CD4-positive, alpha-beta T cell treated with Interleukin-6 at 100 ng/mL for 8 hours (primary cell): ENCODE measurements at regions not wholly inside any gene's neighbourhood (a gene's known extent, or its start where the extent isn't known, plus 50 kb on each side); places are given as distances from the start of the nearest gene placed in this dataset.
"Not testable (repeated sequence)": the region's sequence is repeated elsewhere in the genome, so short reads cannot be mapped to it uniquely, and the experiment has no call there.

ENCODE experiments used
- DNase-seq: peaks from one replicate; pipeline ENCODE4 v3.0.0-alpha.2; 2020; ENCODE audit warnings: mixed read lengths, low spot score

GRCh38 chr7:121563177-121563576, 167.1 kb upstream of the FAM3C start:
- no peak for DNase-seq

DNA sequence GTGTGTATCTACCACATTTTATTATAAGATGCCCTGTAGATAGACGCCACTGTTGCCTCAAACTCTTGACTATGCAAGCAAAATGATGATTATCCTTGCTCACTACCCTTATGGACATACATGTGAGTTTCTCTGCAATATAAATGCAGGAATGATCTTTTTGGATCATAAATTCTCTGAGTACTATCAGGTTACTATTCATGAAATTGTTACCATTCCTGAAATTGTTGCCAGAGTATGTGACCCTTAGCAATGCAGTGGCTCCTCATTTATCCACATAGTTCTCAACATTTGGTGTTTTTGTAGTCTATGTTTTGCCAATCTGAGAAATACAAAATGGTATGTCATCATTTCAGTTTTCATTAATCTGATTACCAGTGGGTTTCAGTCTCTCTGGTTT, 166.2 kb upstream of the FAM3C start:
- no peak for DNase-seq

DNA sequence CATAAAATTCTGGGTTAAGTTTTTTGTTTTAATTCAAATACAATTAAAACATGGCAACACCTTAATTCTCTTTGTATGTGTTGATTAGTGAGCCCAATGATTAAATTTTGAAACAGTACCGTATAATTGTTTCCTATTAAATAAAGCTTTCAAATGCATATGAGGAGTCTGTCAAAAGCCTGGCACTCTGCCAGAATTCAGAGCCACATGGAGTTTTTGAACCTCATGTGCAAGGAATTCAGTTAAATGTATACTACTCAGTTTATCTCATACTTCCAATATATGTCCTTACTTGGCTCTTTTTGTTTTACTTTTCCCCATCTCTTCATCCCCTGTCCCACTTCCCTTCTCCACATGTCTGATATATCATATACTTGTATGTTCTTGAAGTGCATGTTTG, 165.6 kb upstream of the FAM3C start:
- DNase-seq: no peak

- DNase-seq: no peak
Observed at GRCh38 chr7:121560267-121560990, 164.3 kb upstream of the FAM3C start.

DNA sequence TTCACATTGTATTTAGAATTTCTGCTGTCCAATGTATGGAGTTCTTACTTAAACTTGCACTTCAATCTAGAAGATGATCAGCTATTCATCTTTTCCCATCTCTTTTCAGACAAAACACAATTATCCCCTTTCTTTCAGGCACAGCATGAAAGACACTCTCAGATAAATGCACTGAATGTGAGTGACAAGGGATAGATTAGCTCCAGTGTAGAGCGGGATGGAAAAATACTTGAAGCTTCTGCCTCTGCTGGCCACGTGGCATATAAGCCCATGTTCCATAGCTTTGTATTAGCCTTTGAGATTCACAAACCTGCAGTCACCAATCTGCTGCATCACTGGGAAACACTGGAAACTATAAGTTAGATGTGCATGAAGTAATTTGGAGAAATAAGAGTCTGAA, 162.2 kb upstream of the FAM3C start:
- DNase-seq: no peak

DNA sequence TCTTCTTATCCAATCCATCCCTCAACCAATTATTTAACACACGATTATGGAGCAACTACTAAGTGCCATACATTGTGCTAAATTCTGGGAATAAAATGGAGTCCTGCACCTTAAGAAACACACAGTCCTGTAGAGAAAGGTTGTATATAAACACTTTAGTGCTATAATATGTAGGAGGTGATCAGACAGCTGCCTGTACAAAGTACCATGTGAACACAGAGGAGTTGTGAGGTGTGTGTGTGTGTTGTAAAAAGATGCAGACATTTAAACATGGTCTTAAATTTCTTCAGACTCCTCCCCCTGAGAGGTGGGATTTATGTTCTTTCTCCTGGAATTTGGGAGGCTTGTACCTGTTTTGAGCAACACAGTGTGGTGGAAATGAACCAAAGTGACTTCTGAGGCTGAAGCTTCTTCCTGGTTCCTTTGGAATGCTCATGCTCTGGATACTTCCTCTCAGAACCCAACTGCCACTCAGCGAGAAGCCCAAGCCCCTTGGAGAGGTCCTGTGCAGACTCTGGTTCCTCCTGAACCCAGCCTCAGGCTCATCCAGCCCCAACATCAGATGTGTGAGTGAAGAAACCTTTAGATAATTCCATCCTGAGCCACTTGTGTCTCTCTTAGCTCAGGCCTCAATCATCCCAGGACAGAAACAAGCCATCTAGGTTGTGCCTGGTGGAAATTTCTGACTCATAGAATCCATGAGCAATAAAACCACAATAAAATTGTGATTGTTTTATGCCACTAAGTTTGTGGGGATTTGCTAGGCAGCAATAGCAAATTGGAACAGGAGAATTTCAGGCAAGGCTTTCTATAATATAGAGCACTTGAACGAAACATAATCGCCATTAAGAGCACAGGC, 161.2 kb upstream of the FAM3C start:
- DNase-seq: no peak

DNA sequence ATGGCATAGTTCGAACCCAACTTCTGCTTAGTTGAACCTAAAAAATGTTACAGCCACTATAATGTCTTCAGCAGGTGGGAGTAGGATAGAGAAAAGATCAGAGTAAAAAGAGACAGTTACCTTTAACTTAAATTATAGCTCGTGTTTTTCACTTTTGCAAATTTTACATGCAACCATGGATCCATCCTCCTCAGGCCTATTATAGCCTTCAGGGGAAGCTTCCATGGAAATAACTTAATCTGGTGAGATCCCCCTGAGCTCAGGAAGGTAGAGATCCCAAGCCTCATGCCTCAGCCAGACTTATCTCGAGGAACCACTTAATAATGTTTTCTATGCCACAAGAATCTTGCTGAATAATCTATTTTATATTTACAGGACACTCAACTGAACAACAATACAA, 159.4 kb upstream of the FAM3C start:
- DNase-seq: no peak

GRCh38 chr7:121547544-121548092, 151.5 kb upstream of the FAM3C start:
- DNase-seq: peak; percentile 36

DNA sequence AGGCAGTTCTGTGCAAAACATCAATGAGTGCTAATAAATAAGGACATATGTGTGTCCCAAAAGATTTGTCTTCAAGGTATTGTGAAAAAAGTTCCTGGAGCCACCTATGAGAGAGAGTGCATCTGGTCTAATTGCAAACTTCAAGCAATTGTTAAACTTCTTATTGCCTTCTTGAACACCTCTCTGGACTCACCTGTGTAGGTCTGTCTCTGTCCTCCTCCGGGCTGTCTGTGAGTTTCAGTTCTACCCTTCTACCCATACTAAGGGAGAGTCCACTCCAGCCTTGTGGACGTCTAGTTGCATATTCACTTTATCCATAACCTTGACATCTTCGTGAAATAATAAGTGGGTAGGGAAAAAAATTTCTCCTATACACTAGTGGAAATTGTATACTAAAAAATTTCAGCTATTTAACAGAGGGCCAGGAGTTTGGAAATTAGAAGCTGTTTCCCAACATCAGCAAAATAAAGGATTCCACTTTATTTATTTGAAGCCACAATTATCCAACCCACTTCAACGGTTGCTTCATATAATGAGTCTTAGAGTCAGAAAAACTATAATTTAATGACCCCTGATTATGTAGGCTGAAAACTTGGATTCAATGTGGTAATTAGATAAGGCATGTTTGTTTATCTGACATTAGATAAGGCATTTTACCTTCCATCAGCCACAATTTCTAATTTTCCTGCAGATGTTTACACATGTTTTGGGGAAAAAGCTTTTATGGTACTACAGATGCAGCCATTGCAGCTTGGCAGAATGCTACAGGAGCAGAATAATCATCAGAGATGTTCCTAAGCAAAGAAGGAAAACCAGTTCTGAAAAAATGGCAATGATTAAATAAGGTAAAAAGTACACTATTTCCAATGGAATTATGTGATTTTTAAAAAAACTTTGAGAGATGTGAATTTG, 150.8 kb upstream of the FAM3C start:
- no peak for DNase-seq

DNA sequence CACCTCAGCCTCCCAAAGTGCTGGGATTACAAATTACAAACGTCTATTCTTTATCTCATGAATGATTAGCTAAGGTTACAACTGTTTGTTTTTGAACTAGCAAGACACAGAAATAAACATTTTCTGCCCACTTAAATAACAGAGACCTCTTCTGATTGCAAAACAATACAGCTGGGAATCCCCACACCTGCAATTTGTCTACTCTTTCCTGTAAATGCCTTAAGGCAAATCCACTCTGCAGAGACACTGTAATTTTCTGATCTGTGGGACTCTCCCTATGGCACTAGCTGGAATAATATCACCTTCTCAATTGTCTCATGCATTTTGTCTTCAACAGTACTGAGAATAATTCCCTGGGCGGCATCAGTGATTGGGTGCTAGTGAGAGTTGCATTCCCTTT, 149.3 kb upstream of the FAM3C start:
- DNase-seq: no peak

DNA sequence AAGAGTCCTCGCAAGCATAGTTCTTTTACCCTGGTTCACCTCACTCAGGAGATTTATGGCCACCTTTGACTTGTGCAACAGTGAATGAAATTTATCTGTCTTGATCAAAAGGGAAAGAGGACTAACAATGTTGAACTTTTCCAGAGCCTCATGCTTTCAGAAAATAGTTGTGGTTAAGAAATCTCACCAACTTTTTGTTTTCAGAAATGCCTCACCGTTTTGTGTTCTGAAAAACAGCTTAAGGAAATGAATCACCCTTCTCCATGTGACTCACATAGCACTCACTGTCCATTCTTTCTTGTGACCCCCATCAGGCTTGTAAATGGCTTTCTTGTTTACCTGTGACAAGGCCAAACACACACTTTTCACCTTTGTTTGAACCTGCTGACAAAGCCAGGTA, 148.6 kb upstream of the FAM3C start:
- DNase-seq: peak; percentile 14

DNA sequence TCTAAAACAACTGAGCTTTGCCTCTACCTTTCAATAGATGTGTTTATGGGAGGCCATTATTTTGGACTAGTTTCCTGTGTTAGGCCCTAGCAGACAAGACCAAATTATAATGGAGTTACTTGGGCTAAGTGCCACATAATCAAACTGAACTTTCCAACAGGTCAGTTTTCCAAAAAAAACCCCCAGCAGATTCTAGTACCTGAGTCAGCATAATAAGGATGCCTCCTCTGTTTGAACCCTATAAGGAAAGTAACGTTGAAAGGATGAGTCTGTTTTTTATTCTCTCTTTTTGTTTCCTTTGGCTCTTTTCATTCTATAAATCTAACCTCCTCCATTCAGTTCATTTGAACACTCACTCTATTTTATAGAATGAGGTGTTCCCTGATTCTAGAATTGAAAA, 148.1 kb upstream of the FAM3C start:
- DNase-seq: no peak

DNA sequence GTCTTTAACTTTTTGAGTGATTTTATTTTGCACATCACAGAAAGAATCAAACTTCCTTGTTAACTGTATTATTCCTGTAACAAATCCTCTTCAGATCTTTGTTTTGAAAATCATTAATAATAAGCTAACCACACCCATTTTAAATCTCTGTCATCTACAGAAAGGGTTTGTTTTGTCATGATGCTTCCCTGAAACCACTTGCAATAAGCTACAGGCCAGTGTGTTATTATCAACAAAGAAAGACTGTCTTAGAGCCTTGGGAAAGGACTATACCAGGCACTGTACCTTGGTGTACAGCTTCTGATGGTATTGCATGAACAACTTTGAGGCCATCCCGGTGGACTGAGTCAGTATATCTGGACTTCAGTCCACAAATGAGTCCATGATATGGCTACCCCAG, 145.3 kb upstream of the FAM3C start:
- DNase-seq: no peak

DNA sequence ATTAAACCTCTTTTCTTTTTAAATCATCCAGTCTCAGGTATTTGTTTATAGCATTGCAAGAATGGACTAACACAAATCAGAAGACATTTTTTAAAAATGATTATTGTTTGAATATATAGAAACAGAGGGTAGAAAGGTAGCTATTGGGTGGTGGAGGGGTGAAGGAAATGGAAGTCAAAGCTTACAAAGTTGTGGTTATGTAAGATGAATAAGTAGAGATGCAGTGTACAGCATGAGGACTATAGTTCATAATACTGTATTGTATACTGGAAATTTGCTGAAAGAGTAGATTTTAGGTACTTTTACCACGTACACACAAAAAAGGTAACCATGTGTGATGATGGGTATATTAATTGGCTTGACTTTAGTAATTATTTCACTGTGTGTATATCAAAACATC, 144.0 kb upstream of the FAM3C start:
- DNase-seq: no peak

GRCh38 chr7:121537031-121537430, 140.9 kb upstream of the FAM3C start:
- no peak for DNase-seq

DNA sequence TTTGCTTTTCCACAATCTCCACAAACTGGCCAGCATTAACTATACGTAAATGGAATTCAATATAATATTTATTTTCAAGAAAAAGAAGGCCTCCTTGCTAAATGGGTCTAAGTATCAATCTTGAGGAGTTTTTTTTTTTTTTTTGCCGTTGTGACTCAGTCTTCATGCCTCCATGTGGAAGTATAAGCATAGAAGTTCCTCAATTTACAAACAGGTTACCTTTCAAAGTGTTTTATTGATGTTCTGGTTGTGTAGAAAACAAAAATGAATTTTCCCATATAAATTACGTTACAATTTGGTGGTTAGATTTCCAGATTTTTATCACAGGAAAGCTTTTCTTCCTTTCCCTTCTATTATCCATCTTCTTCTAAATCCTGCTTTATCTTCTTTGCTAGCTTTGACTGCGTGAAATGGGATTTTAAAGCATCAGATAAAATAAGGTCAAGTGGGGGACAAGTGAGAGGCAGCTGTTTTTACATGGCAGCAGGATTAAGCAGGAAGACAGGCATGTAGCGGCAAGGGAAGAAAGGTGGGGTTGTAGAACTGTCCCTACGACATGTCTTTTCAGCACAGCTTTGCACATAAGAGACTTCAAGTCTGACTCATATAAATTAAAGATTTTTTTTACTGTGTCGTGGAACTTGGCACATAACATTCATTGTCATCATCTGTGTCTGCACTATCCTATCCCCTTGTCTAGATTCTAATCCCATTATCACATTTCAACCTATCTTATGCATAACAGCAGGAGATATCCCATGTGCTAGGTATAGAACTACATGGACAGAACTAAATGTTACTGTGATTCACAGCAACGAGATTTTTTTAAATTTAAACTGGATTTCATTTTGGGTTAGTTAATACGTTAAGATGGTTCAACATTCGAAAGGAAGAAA, 135.3 kb upstream of the FAM3C start:
- DNase-seq: no peak

DNA sequence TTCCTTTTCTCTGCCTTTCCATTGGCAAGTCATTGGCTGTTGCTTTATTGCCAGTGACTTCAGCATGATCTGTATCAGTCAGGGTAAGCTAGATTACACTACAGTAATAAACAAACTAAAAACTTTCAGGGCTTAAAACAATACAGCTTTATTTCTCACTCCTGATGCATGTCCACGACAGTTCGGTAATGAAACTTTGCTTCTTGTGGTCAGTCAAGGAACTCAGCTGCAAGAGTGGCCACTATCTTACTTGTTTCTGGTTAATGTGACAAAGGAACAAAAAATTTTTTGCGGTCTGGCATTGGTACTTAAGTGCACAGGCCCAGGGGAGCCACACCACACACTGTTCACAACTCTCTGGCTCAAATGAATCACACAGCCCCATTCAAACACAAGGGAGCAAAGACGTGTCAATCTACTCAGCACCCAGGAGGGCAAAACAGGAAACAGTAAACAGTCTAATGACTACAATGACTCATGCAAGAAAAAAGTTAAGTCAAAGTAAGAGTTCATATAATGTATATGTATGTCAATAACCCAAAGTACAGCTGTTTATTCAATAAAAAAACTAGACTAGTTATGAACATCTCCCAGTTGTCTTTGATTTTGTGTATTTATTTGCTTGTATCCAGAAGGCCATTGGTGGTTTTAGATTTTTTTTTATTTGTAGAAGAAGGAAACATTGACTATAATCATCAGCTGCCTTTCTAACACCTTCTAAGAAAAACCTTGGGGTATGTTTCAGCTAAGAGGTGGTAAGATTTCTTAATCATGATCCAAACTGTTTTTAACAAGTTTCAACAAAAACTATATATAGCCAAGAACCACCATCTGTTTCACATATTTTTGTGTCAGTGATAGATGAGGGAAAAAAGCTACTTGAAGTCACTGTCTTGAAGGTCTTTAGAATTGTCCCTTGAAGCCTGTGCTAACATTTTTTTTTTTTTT, 134.4 kb upstream of the FAM3C start:
- peak; percentile 48 for DNase-seq

- DNase-seq: no peak
Observed at GRCh38 chr7:121529003-121529402, 132.9 kb upstream of the FAM3C start.

DNA sequence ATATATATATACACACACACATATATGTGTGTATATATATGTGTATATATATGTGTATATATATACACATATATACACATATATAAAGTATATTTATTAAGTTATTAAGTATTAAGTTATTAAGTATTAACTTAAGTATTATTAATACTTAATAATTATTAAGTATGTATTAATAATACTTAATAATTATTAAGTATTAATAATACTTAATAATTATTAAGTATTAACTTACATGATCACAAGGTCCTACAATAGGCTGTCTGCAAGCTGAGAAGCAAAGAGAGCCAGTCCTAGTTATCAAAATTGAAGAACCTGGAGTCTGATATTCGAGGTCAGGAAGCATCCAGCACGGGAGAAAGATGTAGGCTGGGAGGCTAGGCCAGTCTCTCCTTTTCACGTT, 130.1 kb upstream of the FAM3C start:
- not testable (repeated sequence) for DNase-seq
